Hepatocyte (in vitro differentiated cells): ENCODE measurements at regions not wholly inside any gene's neighbourhood (a gene's known extent, or its start where the extent isn't known, plus 50 kb on each side); places are given as distances from the start of the nearest gene placed in this dataset.

ENCODE experiments used
- DNase-seq: peaks from one replicate; pipeline ENCODE4 v3.0.0-alpha.2; 2016; ENCODE audit warnings: low spot score
- H2AFZ ChIP-seq: fragments of 200-600 bp; sonication (generic); 2 replicates; pipeline ENCODE4 v1.6.0; 2016; ENCODE audit warnings: antibody characterized with exemption, mild to moderate bottlenecking
- H3K27ac ChIP-seq: fragments of 200-600 bp; sonication (generic); 2 replicates; pipeline ENCODE4 v1.5.1; 2016; ENCODE audit warnings: mild to moderate bottlenecking
- H3K27me3 ChIP-seq: fragments of 200-600 bp; sonication (generic); 2 replicates; pipeline ENCODE4 v1.6.1; 2016
- H3K36me3 ChIP-seq: fragments of 200-600 bp; sonication (generic); replicated peaks from 2 replicates; pipeline ENCODE4 v1.5.1; 2016; ENCODE audit warnings: low read depth; ENCODE audit not compliant: insufficient read depth
- H3K4me1 ChIP-seq: fragments of 200-600 bp; sonication (generic); 2 replicates; pipeline ENCODE4 v1.5.1; 2016; ENCODE audit warnings: mild to moderate bottlenecking, moderate library complexity; ENCODE audit not compliant: insufficient read depth
- H3K4me2 ChIP-seq: fragments of 200-600 bp; sonication (generic); 2 replicates; pipeline ENCODE4 v1.6.0; 2016
- H3K4me3 ChIP-seq: fragments of 200-600 bp; sonication (generic); 2 replicates; pipeline ENCODE4 v1.5.1; 2016; ENCODE audit warnings: mild to moderate bottlenecking
- H3K79me2 ChIP-seq: fragments of 200-600 bp; sonication (generic); 2 replicates; pipeline ENCODE4 v1.6.0; 2017; ENCODE audit warnings: mild to moderate bottlenecking
- H3K9me2 ChIP-seq: fragments of 200-600 bp; sonication (generic); replicated peaks from 2 replicates; pipeline ENCODE4 v1.6.0; 2017; ENCODE audit warnings: mild to moderate bottlenecking; ENCODE audit not compliant: insufficient read depth
- H3K9me3 ChIP-seq: fragments of 200-600 bp; sonication (generic); 2 replicates; pipeline ENCODE4 v1.5.1; 2016; ENCODE audit warnings: low read depth, mild to moderate bottlenecking
- H4K20me1 ChIP-seq: fragments of 200-600 bp; sonication (generic); 2 replicates; pipeline ENCODE4 v1.6.0; 2016; ENCODE audit warnings: mild to moderate bottlenecking; ENCODE audit not compliant: insufficient read depth, poor library complexity, severe bottlenecking
- EZH2 ChIP-seq: fragments of 200-600 bp; sonication (generic); IDR thresholded peaks from 2 replicates; pipeline ENCODE4 v1.6.1; 2016; ENCODE audit warnings: antibody characterized with exemption, mild to moderate bottlenecking, borderline replicate concordance
- EZH2phosphoT487 ChIP-seq: fragments of 200-600 bp; sonication (generic); IDR thresholded peaks from one replicate; pipeline ENCODE4 v1.6.1; 2018; ENCODE audit warnings: antibody characterized with exemption, mild to moderate bottlenecking, low read depth, moderate library complexity; ENCODE audit not compliant: unreplicated experiment, severe bottlenecking
- WGBS: methylation state at CpG from one replicate; pipeline ENCODE4 v1.1.6; 2016; ENCODE audit warnings: low lambda C conversion rate; ENCODE audit errors: missing lambda C conversion rate; 5-methylcytosine and 5-hydroxymethylcytosine counted together
- TF ChIP-seq, protein P1 (sequence below): fragments of 200-600 bp; sonication (generic); IDR thresholded peaks from 2 replicates; pipeline ENCODE4 v1.5.1; 2016; ENCODE audit warnings: antibody characterized with exemption, mild to moderate bottlenecking; ENCODE audit not compliant: poor library complexity

DNA sequence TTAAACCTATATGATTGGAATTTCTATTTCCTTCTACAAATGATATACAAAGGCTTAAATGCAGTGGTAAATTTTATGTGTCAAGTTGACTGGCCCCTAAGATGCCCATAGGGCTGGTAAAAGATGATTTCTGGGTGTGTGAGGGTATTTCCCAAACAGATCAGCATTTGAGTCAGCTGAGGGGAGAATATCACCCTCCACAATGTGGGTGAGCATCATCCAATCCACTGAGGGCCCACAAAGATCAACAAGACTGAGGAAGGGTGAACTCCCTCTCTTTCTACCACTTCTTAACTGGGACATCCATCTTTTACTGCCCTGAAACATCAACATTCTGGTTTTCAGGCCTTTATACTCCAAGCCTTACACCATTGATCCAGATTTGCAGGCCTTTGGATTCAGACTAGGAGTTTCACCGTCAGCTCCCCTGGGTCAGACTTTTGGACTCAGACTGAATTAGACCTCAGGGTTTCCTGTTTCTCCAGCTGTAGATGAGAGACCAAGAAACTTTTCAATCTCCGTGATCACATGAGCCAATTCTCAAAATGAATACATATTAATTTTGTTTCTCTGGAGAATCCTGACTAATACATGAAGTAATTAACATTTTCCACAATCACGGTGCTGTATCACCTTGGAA is 1020.7 kb upstream of the SLIT2 start:
- Histone ChIP-seq H3K79me2 (no peaks in the 10 kb centered on the region), H3K4me2 (no peak overlapping the region), H3K27ac (no peak overlapping the region), H3K9me2 (no peaks in the 10 kb centered on the region), H3K9me3 (no peaks in the 10 kb centered on the region), H3K4me3 (no peak overlapping the region), H3K4me1 (no peaks in the 10 kb centered on the region), H2AFZ (no peak overlapping the region), H3K36me3 (no peaks in the 10 kb centered on the region), H4K20me1 (no peaks in the 10 kb centered on the region), H3K27me3 (no peaks in the 10 kb centered on the region)
- TF ChIP-seq, protein P1, sequence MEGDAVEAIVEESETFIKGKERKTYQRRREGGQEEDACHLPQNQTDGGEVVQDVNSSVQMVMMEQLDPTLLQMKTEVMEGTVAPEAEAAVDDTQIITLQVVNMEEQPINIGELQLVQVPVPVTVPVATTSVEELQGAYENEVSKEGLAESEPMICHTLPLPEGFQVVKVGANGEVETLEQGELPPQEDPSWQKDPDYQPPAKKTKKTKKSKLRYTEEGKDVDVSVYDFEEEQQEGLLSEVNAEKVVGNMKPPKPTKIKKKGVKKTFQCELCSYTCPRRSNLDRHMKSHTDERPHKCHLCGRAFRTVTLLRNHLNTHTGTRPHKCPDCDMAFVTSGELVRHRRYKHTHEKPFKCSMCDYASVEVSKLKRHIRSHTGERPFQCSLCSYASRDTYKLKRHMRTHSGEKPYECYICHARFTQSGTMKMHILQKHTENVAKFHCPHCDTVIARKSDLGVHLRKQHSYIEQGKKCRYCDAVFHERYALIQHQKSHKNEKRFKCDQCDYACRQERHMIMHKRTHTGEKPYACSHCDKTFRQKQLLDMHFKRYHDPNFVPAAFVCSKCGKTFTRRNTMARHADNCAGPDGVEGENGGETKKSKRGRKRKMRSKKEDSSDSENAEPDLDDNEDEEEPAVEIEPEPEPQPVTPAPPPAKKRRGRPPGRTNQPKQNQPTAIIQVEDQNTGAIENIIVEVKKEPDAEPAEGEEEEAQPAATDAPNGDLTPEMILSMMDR = no peak
- TF ChIP-seq EZH2 (no peak), EZH2phosphoT487 (no peak)
- DNase-seq = no peak
- 65% methylated on average over 3 of the region's 3 CpGs for WGBS

DNA sequence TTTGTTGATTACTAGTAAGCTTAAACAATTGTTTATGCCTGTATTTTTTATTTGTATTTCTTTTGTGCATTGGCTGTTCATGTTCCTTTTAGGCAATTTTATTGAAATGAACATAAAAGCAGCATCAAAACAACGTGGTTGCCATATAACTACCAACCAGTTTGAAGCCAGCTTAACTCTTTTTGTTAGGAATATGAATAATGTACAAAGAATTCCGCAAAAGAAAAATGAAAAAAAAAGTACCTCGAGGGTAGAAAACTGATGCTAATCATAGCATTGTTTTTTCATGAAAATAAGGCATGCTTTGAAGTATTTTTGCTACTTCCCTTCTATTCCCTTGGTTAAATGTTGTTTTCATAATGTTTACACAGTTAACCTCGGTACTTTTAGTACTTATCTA is 1024.0 kb upstream of the SLIT2 start:
- TF ChIP-seq EZH2phosphoT487 (no peak), EZH2 (no peak)
- TF ChIP-seq, protein P1 = no peak
- Histone ChIP-seq H4K20me1 (no peaks in the 10 kb centered on the region), H2AFZ (no peak overlapping the region), H3K4me1 (no peaks in the 10 kb centered on the region), H3K4me2 (no peak overlapping the region), H3K79me2 (no peaks in the 10 kb centered on the region), H3K9me3 (no peaks in the 10 kb centered on the region), H3K4me3 (no peak overlapping the region), H3K27ac (no peak overlapping the region), H3K27me3 (no peaks in the 10 kb centered on the region), H3K36me3 (no peaks in the 10 kb centered on the region), H3K9me2 (no peaks in the 10 kb centered on the region)
- 62% methylated on average over 4 of the region's 4 CpGs for WGBS
- no peak for DNase-seq

DNA sequence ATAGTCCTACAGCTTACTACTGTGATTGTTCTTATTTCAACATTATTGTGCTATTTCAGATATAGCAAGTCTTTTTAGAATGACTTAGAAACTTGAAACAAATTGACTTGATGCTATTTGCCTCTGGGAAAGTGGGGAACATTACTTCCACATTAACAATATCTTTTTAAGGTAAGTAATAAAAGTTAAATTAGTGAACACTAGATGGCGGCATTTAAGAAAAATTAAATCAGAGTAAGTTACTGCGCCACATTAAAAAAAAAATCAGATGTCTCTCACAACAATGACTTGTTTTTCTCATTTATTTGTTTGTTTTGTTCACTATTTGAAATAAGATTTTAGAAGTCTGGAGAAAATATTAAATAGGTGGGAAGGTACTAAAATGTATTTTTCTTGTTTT is 1026.9 kb upstream of the SLIT2 start:
- H3K27ac ChIP-seq = no peak overlapping the region
- DNase-seq = peak; percentile 56
- no peaks in the 10 kb centered on the region for H4K20me1 ChIP-seq
- no peak overlapping the region for H2AFZ ChIP-seq
- 42% methylated on average over 2 of the region's 2 CpGs for WGBS
- no peaks in the 10 kb centered on the region for H3K9me2 ChIP-seq
- no peak overlapping the region for H3K4me3 ChIP-seq
- no peaks in the 10 kb centered on the region for H3K27me3 ChIP-seq
- no peaks in the 10 kb centered on the region for H3K79me2 ChIP-seq
- no peak for TF ChIP-seq EZH2phosphoT487
- TF ChIP-seq, protein P1 = peak; percentile 58
- no peak overlapping the region for H3K4me2 ChIP-seq
- no peaks in the 10 kb centered on the region for H3K9me3 ChIP-seq
- no peaks in the 10 kb centered on the region for H3K36me3 ChIP-seq
- no peaks in the 10 kb centered on the region for H3K4me1 ChIP-seq

DNA sequence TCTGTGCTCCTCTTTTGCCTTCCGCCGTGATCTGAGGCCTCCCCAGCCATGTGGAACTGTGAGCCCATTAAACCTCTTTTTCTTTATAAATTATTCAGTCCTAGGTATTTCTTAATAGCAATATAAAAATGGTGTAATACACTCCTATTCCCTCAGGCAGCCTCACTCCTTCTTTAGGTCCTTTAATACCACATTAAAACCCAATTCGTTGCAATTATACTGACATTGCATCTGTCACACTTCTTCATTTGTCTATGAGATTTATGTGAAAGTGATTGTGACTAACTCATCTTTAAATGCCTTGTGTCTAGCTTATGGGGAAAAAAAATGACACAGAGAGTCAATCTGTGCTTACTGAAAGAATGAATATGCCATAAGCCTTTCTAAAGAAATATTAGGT is 1035.2 kb upstream of the SLIT2 start:
- Histone ChIP-seq H3K27ac (no peak overlapping the region), H3K79me2 (no peaks in the 10 kb centered on the region), H3K9me3 (no peaks in the 10 kb centered on the region), H3K4me2 (no peak overlapping the region), H3K4me1 (no peaks in the 10 kb centered on the region), H2AFZ (no peak overlapping the region), H3K27me3 (no peaks in the 10 kb centered on the region), H3K36me3 (no peaks in the 10 kb centered on the region), H3K9me2 (no peaks in the 10 kb centered on the region), H4K20me1 (no peaks in the 10 kb centered on the region), H3K4me3 (no peak overlapping the region)
- DNase-seq = no peak
- TF ChIP-seq, protein P1 = no peak
- TF ChIP-seq EZH2phosphoT487 (no peak), EZH2 (no peak)
- WGBS = 93% methylated on average over 3 of the region's 3 CpGs
